Fibroblast of the aortic adventitia (primary cell): ENCODE measurements at regions not wholly inside any gene's neighbourhood (a gene's known extent, or its start where the extent isn't known, plus 50 kb on each side); places are given as distances from the start of the nearest gene placed in this dataset.

ENCODE experiments used
- DNase-seq: peaks from one replicate; pipeline ENCODE4 v3.0.0-alpha.2; 2010; ENCODE audit warnings: low read depth
- H3K4me3 ChIP-seq: 2 replicates; pipeline ENCODE4 v1.5.1; 2011; ENCODE audit warnings: low read depth, mild to moderate bottlenecking, control low read depth, low read length, moderate library complexity
- TF ChIP-seq, protein P1 (sequence below): IDR thresholded peaks from 2 replicates; pipeline ENCODE4 v1.5.1; 2011; ENCODE audit warnings: mild to moderate bottlenecking, low read length, control low read depth, inconsistent platforms; ENCODE audit not compliant: insufficient read depth

DNA sequence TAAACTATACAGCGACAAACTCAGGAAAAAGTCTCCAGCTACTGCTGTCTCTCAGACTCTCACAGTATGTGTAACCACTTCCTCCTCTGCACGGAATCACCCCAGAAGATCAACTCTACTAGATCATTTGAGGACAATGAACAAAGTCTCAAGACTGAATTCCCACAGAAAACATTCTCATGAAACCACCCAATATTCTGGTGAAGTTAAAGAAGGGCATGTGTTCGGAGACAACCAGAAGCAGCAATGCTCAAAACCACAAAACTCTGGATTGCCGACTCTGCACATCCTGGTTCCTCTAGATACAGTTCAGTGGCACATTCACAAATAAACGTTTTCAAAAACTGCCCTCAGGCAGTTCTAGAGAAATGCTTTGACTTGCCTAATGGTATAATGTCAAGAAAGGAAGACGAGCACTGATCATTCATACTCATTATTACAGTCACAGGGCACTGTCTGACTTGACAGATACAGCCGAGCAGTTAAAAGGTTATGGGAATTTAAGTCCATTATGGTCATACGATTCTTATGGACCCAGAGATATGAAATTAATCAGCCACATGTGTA, 91.9 kb upstream of the STK17B start:
- no peak overlapping the region for H3K4me3 ChIP-seq
- DNase-seq = no peak
- TF ChIP-seq, protein P1, sequence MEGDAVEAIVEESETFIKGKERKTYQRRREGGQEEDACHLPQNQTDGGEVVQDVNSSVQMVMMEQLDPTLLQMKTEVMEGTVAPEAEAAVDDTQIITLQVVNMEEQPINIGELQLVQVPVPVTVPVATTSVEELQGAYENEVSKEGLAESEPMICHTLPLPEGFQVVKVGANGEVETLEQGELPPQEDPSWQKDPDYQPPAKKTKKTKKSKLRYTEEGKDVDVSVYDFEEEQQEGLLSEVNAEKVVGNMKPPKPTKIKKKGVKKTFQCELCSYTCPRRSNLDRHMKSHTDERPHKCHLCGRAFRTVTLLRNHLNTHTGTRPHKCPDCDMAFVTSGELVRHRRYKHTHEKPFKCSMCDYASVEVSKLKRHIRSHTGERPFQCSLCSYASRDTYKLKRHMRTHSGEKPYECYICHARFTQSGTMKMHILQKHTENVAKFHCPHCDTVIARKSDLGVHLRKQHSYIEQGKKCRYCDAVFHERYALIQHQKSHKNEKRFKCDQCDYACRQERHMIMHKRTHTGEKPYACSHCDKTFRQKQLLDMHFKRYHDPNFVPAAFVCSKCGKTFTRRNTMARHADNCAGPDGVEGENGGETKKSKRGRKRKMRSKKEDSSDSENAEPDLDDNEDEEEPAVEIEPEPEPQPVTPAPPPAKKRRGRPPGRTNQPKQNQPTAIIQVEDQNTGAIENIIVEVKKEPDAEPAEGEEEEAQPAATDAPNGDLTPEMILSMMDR = no peak

DNA sequence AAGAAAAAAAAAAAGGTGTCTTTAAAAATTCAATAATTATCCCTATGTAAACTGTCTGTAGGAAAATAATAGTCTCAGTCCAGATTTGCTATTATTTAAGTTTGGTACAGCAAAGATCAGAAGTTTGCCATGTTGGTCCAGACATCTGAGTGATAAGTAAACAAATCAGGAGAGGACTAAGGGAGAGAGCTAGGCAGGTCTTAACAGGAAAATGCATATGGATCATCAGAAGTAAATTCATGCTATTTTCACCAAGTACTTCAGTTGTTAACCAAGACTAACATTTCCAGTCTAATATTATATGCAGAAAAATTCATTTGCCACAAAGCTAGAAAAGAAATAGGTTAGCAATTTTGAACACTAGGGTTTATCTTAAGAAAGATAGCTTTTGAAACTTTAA, 95.0 kb upstream of the STK17B start:
- no peak overlapping the region for H3K4me3 ChIP-seq
- TF ChIP-seq, protein P1 = no peak
- no peak for DNase-seq

DNA sequence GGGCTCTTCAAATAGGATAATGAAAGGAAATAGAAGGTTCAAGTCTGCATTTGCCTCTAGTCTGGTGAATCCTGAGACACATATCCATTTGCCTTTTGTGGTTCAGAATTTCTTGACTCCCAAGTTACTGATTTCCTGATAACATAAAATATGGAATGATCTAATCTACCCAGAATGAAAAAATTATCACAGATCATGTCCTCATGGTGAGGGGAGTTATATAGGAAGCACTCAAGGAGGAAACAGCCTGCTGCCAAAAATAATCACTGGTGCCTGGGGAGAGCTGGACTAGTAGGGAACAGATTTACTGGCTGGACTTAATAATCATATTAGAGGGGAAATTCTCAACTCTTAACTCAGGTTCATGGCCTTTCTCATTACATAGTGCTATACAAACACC, 95.5 kb upstream of the STK17B start:
- no peak for DNase-seq
- TF ChIP-seq, protein P1 = no peak
- no peak overlapping the region for H3K4me3 ChIP-seq

DNA sequence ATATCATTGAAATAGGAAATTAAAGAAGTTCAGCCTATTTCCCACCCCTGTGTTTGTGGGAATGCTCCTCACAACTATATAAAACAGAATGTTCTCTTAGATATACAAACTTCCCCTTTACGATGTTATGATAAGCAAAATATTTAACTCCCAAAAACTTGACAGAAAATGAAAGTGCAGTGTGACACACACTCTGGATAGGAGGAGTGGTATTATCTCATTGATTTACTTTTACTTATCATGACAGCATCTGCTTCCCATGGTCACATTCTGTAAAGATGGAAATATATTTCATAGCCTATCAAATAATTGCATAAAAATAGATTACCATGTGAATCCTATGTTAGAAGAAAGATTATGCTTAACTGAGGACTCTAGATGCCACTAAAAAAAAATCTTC, 96.6 kb upstream of the STK17B start:
- no peak overlapping the region for H3K4me3 ChIP-seq
- DNase-seq = no peak
- TF ChIP-seq, protein P1 = no peak

DNA sequence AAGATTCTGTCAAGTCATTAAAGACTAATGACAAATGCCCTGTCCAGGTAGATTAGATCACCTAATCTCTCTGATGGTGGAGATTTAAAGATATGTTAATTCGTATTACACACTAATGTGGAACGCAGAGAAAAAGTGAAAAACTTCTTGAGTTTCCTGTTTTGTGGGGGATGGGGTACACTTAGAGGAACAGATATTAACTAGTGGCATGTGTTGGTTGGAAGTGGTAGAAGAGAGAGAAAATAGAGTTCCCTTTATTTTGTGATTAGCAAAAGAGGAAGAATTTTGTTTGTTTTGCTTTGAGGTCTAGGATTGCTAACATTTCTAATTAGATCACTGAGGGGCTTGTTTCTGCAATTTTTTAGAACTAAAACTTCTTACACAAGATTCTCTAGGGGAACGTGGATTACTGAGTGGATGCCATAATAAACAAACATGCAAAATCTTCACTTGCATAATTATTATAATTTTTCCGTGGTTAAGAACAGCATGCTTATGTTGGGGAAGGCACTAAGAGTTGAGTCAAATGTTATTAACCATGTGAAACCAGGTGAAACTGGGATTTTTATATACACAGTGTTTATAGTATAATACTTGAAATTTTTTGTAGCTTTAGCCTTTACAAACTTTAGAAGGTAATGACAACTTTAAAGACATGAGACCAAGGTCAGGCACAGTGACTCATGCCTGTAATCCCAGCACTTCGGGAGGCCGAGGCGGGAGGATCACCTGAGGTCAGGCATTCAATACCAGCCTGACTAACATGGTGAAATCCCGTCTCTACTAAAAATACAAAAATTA, 97.4 kb upstream of the STK17B start:
- no peak for DNase-seq
- TF ChIP-seq, protein P1 = no peak
- H3K4me3 ChIP-seq = no peak overlapping the region

DNA sequence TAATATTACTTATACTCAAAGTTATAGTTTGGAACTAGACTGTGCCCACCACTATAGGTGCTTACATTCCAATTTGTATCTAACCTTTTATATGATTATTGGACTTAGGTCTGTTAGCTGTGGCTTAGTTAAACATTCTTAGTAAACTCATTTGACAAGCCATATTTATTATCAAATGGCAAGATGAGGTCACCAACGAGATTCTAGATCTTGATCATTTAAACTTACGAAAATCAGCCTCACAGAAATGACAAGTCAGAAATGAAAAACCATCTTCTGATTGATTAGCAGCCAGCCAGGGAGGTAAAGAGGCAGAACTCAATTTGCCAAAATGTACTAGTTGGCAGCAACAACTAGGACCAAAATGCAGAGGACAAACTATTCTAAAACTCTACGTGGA, 100.4 kb upstream of the STK17B start:
- TF ChIP-seq, protein P1 = no peak
- no peak overlapping the region for H3K4me3 ChIP-seq
- DNase-seq = no peak
